GM10266 (cell line): ENCODE measurements at regions not wholly inside any gene's neighbourhood (a gene's known extent, or its start where the extent isn't known, plus 50 kb on each side); places are given as distances from the start of the nearest gene placed in this dataset.

Source experiments
- DNase-seq: peaks from one replicate; pipeline ENCODE4 v3.0.0; 2012; ENCODE audit errors: extremely low spot score
- TF ChIP-seq, protein P1 (sequence below): IDR thresholded peaks from 2 replicates; pipeline ENCODE4 v1.5.1; 2012; ENCODE audit warnings: mild to moderate bottlenecking, low read depth; ENCODE audit not compliant: control insufficient read depth, insufficient read depth; ENCODE audit errors: missing control alignments

DNA sequence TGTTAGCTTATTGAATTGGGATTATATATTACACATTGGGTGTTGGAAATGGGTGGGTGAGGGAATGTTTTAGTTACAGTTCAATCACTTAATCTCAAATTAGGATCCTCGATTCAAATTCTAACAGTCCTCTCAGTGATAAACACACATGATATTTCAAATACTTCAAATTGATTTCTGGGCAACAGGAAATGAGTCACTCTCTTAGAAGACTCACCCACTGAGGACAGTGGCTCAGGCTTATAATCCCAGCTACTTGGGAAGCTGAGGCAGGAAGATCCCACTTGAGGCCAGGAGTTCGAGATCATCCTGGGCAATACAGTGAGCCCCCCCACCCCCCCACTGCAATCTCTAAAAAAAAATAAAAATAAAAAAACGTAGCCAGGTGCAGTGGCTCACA, 435.3 kb downstream of the KLF12 start:
- TF ChIP-seq, protein P1, sequence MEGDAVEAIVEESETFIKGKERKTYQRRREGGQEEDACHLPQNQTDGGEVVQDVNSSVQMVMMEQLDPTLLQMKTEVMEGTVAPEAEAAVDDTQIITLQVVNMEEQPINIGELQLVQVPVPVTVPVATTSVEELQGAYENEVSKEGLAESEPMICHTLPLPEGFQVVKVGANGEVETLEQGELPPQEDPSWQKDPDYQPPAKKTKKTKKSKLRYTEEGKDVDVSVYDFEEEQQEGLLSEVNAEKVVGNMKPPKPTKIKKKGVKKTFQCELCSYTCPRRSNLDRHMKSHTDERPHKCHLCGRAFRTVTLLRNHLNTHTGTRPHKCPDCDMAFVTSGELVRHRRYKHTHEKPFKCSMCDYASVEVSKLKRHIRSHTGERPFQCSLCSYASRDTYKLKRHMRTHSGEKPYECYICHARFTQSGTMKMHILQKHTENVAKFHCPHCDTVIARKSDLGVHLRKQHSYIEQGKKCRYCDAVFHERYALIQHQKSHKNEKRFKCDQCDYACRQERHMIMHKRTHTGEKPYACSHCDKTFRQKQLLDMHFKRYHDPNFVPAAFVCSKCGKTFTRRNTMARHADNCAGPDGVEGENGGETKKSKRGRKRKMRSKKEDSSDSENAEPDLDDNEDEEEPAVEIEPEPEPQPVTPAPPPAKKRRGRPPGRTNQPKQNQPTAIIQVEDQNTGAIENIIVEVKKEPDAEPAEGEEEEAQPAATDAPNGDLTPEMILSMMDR: no peak
- no peak for DNase-seq

DNA sequence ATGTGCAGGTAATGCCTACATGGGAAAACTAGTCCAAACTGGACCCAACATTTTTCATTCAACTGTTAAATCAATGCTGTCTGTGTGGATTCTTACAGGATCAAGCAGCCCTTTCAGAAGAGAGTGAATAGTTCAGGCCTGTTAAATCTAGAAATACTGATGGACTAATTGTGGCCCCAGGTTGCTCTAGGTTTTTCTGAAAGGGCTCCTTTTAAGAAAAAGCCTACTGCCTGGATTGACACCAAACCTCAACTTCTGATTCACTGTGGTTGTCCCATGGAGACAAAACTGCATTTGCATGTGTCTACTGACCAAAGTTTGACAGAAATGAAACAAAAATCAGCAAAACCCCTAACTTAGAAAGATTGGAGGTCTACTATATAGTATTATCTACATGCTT, 437.0 kb downstream of the KLF12 start:
- no peak for DNase-seq
- TF ChIP-seq, protein P1: no peak

DNA sequence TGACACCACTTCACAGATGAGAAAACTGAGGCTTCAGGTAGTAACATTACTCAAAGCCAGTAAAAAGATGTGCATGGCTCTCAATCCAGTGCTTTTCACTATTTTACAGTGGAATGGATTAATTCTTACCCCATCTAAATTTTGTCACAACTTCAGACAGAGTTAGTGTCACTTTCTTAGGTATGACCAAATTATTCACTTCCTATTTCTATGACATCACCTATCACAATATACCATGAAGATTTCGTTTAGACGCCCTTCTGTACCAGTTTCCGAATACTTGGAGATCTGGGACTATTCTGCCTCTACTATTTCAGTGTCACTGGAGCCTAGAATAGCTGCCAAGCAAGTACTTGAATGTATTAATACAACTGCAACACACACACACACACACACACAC, 437.5 kb downstream of the KLF12 start:
- no peak for DNase-seq
- TF ChIP-seq, protein P1: no peak

DNA sequence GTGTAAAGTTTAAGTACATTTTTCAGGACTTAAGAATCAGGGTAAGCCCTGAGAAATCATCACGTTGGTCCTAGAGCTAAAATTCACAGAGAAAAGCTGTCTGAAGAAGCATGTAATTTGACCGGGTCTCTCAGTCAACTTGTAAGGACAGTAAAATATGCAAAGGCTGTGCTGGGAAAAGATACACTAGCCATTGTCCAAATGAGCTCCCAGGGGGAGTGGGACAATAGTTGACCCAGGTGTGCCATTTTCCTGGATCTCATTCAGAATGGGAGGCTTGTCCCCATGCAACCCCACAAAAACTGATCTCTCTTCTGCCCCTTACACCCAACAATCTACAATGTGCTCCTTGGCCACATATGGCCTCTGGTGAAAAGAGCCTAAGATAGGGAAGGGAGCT, 437.9 kb downstream of the KLF12 start:
- TF ChIP-seq, protein P1: no peak
- DNase-seq: no peak

DNA sequence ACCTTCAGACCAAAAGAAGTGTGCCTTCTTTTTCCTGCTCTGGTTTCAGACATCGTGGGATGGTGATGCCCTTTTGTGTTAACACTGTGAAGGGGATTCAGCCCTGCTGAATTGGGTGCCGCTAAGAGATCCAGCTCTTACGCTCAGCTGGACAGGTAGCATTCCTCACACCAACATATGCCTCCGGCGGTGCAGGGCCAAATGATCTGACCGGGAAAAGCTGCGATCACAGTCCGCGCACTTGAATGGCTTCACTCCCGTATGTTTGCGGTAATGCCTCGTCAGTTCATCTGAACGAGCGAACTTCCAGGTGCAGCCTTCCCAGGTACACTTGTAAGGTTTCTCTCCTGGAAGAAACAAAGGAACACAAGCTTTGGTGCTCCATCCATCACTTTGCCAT, 438.9 kb downstream of the KLF12 start:
- TF ChIP-seq, protein P1: no peak

DNA sequence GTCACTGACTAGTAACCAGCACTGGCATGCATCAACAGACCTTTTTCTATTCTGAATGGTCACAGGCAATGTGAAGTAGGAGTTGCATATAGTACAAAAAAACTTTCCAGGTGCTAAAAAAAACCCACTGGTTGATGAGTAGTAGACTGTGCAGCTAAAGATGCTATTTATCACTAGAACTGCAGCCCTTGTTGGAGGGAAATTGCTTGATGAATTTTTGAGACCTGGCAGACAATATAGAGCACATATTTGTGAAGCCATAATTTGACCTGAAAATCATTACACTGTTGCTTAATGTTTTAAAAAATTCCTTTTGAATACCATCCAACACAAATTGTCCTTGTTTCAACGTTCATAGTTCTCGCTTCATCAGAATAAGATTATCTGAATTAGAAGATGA, 441.0 kb downstream of the KLF12 start:
- DNase-seq: no peak

More for the DNA sequence above, 438.9 kb downstream of the KLF12 start:
- DNase-seq: no peak

DNA sequence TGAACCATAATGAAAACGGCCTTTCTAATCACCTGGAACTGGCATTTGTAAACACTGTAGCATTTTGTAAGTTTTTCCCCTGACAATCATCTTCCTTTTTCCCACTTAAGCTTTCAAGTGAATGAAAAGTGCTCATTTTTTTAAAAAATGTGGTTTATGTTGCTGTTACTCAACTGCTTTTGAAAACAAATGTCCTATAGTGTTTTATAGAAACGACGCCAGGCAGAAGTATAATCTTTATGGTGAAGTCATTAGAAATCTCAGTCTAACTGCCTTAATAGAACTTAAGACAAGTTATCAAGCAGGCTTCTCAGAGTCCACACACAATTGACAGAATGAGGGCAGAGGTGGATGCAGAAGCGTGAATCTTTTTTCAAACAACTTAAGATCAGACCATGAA, 442.3 kb downstream of the KLF12 start:
- TF ChIP-seq, protein P1: no peak

More for the DNA sequence above, 441.0 kb downstream of the KLF12 start:
- TF ChIP-seq, protein P1: no peak

More for the DNA sequence above, 442.3 kb downstream of the KLF12 start:
- no peak for DNase-seq
